ENCODE measurements at regions not wholly inside any gene's neighbourhood (a gene's known extent, or its start where the extent isn't known, plus 50 kb on each side); places are given as distances from the start of the nearest gene placed in this dataset.

- TF ChIP-seq CTCF (IDR thresholded peaks at IDR 0.05; ENCODE audit: control extremely low read depth, extremely low read depth), result no peak
- ATAC-seq (ENCODE audit: insufficient read depth, low FRiP score) (no peak), DNase-seq (no peak)
- H3K4me3 ChIP-seq, result no peak overlapping the region
- no peaks in the 10 kb centered on the region for H3K27me3 ChIP-seq (ENCODE audit: control insufficient read depth in 3 of 3, insufficient read depth in 3 of 3, low read length in 2 of 3)
- H3K36me3 ChIP-seq (ENCODE audit: control insufficient read depth in 4 of 4, insufficient read depth in 4 of 4, low read length in 4 of 4), result no peaks in the 10 kb centered on the region
- no peak overlapping the region for H3K9ac ChIP-seq (ENCODE audit: insufficient read depth in 1 of 2, low read length in 2 of 2)
- H3K9me3 ChIP-seq (ENCODE audit: control insufficient read depth in 4 of 4, insufficient read depth in 3 of 4, low read length in 3 of 4), result peaks cover 0 to 5% (median 0%) of the 10 kb centered on the region in 4 donors
- 55 to 86% methylated on average over 1 of the region's 1 CpG for WGBS, 2 donors
- no peaks in the 10 kb centered on the region for H3K4me1 ChIP-seq (ENCODE audit: control insufficient read depth in 5 of 5, insufficient read depth in 5 of 5, low read length in 5 of 5)
- H3K27ac ChIP-seq (ENCODE audit: low read depth in 1 of 2, low read length in 1 of 2), result no peak overlapping the region
Observed at GRCh38 chr4:43842594-43842993, 606.0 kb downstream of the KCTD8 start.

- H3K27me3 ChIP-seq (ENCODE audit: control insufficient read depth in 3 of 3, insufficient read depth in 3 of 3, low read length in 2 of 3), result no peaks in the 10 kb centered on the region
- no peaks in the 10 kb centered on the region for H3K4me1 ChIP-seq (ENCODE audit: control insufficient read depth in 5 of 5, insufficient read depth in 5 of 5, low read length in 5 of 5)
- H3K4me3 ChIP-seq, result no peak overlapping the region
- WGBS, 2 donors, result 26 to 36% methylated on average over 1 of the region's 1 CpG
- ATAC-seq (ENCODE audit: insufficient read depth, low FRiP score) (no peak), DNase-seq (peak in 1 of 3 donors; percentile 1)
- no peak for TF ChIP-seq CTCF (IDR thresholded peaks at IDR 0.05; ENCODE audit: control extremely low read depth, extremely low read depth)
- H3K9ac ChIP-seq (ENCODE audit: insufficient read depth in 1 of 2, low read length in 2 of 2), result no peak overlapping the region
- peaks cover 0 to 5% (median 0%) of the 10 kb centered on the region in 4 donors for H3K9me3 ChIP-seq (ENCODE audit: control insufficient read depth in 4 of 4, insufficient read depth in 3 of 4, low read length in 3 of 4)
- no peaks in the 10 kb centered on the region for H3K36me3 ChIP-seq (ENCODE audit: control insufficient read depth in 4 of 4, insufficient read depth in 4 of 4, low read length in 4 of 4)
- no peak overlapping the region for H3K27ac ChIP-seq (ENCODE audit: low read depth in 1 of 2, low read length in 1 of 2)
Observed at GRCh38 chr4:43843501-43843900, 605.1 kb downstream of the KCTD8 start.

GRCh38 chr4:43846111-43846587 is 602.5 kb downstream of the KCTD8 start:
- ATAC-seq (ENCODE audit: insufficient read depth, low FRiP score) (no peak), DNase-seq (no peak)
- Histone ChIP-seq H3K4me3 (no peak overlapping the region), H3K36me3 (ENCODE audit: control insufficient read depth in 4 of 4, insufficient read depth in 4 of 4, low read length in 4 of 4) (no peaks in the 10 kb centered on the region), H3K9me3 (ENCODE audit: control insufficient read depth in 4 of 4, insufficient read depth in 3 of 4, low read length in 3 of 4) (peaks cover 0 to 5% (median 0%) of the 10 kb centered on the region in 4 donors), H3K27ac (ENCODE audit: low read depth in 1 of 2, low read length in 1 of 2) (no peak overlapping the region), H3K9ac (ENCODE audit: insufficient read depth in 1 of 2, low read length in 2 of 2) (no peak overlapping the region), H3K27me3 (ENCODE audit: control insufficient read depth in 3 of 3, insufficient read depth in 3 of 3, low read length in 2 of 3) (no peaks in the 10 kb centered on the region), H3K4me1 (ENCODE audit: control insufficient read depth in 5 of 5, insufficient read depth in 5 of 5, low read length in 5 of 5) (no peaks in the 10 kb centered on the region)
- 95% methylated on average over 19 to 22 of the region's 22 CpGs for WGBS, 2 donors
- TF ChIP-seq CTCF (IDR thresholded peaks at IDR 0.05; ENCODE audit: control extremely low read depth, extremely low read depth), result no peak

All from lung (tissue), 11 donors.